ENCODE measurements at regions not wholly inside any gene's neighbourhood (a gene's known extent, or its start where the extent isn't known, plus 50 kb on each side); places are given as distances from the start of the nearest gene placed in this dataset.

GRCh38 chr5:3321923-3322322 is 273.7 kb upstream of the IRX1 start:
- Histone ChIP-seq H3K9me2 (no peaks in the 10 kb centered on the region), H4K20me1 (ENCODE audit: insufficient read depth) (no peaks in the 10 kb centered on the region), H3K9ac (no peak overlapping the region), H3F3A (replicated peaks; ENCODE audit: insufficient read depth) (peaks cover 5% of the 10 kb centered on the region), H3K4me1 (ENCODE audit: control insufficient read depth in 1 of 2, insufficient read depth in 2 of 2, low read depth in 1 of 2, low read length in 1 of 2) (no peaks in the 10 kb centered on the region), H3K9me3 (no peaks in the 10 kb centered on the region), H3K27ac (ENCODE audit: low read depth in 2 of 2, low read length in 1 of 2) (no peak overlapping the region), H3K4me2 (no peak overlapping the region), H3K4me3 (ENCODE audit: low read depth in 2 of 2, low read length in 1 of 2) (no peak overlapping the region), H3K27me3 (ENCODE audit: insufficient read depth) (peaks cover 22% of the 10 kb centered on the region; the same call in 1 of the 2 replicates), H3K36me3 (replicated peaks in 1 of 2; ENCODE audit: control insufficient read depth in 1 of 2, insufficient read depth in 2 of 2, low read length in 1 of 2) (no peaks in the 10 kb centered on the region), H3K79me2 (ENCODE audit: insufficient read depth) (no peaks in the 10 kb centered on the region), H2AFZ (ENCODE audit: low read depth) (no peak overlapping the region)
- ChIA-PET POLR2A (no interaction called here), CTCF (no interaction called here)
- WGBS (ENCODE audit: low lambda C conversion rate) = 14% methylated on average over 9 of the region's 10 CpGs
- DNase-seq = no peak
- no peak for TF ChIP-seq FOSL2 (IDR thresholded peaks at IDR 0.05; ENCODE audit: borderline replicate concordance, low read depth)
- no peak for TF ChIP-seq CHD2 (IDR thresholded peaks at IDR 0.05; ENCODE audit: low read length, partially characterized antibody)
- no peak for TF ChIP-seq PBX3 (IDR thresholded peaks at IDR 0.05)
- no peak for TF ChIP-seq EZH2phosphoT487 (IDR thresholded peaks at IDR 0.05; ENCODE audit: borderline replicate concordance, low read depth)
- no peak for TF ChIP-seq MAX (IDR thresholded peaks at IDR 0.05; ENCODE audit: low read depth)
- TF ChIP-seq GATA2 (CRISPR knock-in tag; IDR thresholded peaks at IDR 0.05) = no peak
- no peak for TF ChIP-seq NRF1 (IDR thresholded peaks at IDR 0.05; ENCODE audit: low read depth, low read length)

GRCh38 chr5:3321119-3321760 is 274.4 kb upstream of the IRX1 start:
- H3K36me3 ChIP-seq (replicated peaks in 1 of 2; ENCODE audit: control insufficient read depth in 1 of 2, insufficient read depth in 2 of 2, low read length in 1 of 2) = no peaks in the 10 kb centered on the region
- DNase-seq = no peak
- TF ChIP-seq RXRA (IDR thresholded peaks at IDR 0.05; ENCODE audit: borderline replicate concordance, low read depth) (no peak), USF2 (IDR thresholded peaks at IDR 0.05; ENCODE audit: borderline replicate concordance, low read depth, low read length) (no peak), TCF12 (IDR thresholded peaks at IDR 0.05) (no peak), RFX5 (IDR thresholded peaks at IDR 0.05; ENCODE audit: low read length) (no peak), GABPA (IDR thresholded peaks at IDR 0.05; ENCODE audit: low read depth) (no peak), SIN3A (IDR thresholded peaks at IDR 0.05; ENCODE audit: borderline replicate concordance, low read depth, low read length) (no peak)
- no peak overlapping the region for H2AFZ ChIP-seq (ENCODE audit: low read depth)
- 10% methylated on average over 11 of the region's 11 CpGs for WGBS (ENCODE audit: low lambda C conversion rate)
- H3K9me2 ChIP-seq = no peaks in the 10 kb centered on the region
- H4K20me1 ChIP-seq (ENCODE audit: insufficient read depth) = no peaks in the 10 kb centered on the region
- no peaks in the 10 kb centered on the region for H3K79me2 ChIP-seq (ENCODE audit: insufficient read depth)
- H3K9me3 ChIP-seq = no peaks in the 10 kb centered on the region
- ChIA-PET POLR2A (no interaction called here), CTCF (no interaction called here)
- no peak overlapping the region for H3K27ac ChIP-seq (ENCODE audit: low read depth in 2 of 2, low read length in 1 of 2)
- H3K4me2 ChIP-seq = 0 out of 2 replicates have a peak overlapping the region, but pooled peaks have one; percentile 55
- no peak overlapping the region for H3K9ac ChIP-seq
- no peaks in the 10 kb centered on the region for H3K4me1 ChIP-seq (ENCODE audit: control insufficient read depth in 1 of 2, insufficient read depth in 2 of 2, low read depth in 1 of 2, low read length in 1 of 2)
- peaks cover 20% of the 10 kb centered on the region; the same call in 1 of the 2 replicates for H3K27me3 ChIP-seq (ENCODE audit: insufficient read depth)
- H3K4me3 ChIP-seq (ENCODE audit: low read depth in 2 of 2, low read length in 1 of 2) = no peak overlapping the region
- peaks cover 5% of the 10 kb centered on the region for H3F3A ChIP-seq (replicated peaks; ENCODE audit: insufficient read depth)
